Activated T-helper 2 cell treated with anti-CD3 and anti-CD28 coated beads, Interferon-gamma antibody, Interleukin-2, Interleukin-4, amounts not matched to agents 10 μg/mL and 5 μg/mL and 100 μg/mL, durations not matched to agents 14 hours and 24 hours and 36 hours (primary cell): ENCODE measurements at regions not wholly inside any gene's neighbourhood (a gene's known extent, or its start where the extent isn't known, plus 50 kb on each side); places are given as distances from the start of the nearest gene placed in this dataset.
"Not testable (repeated sequence)": the region's sequence is repeated elsewhere in the genome, so short reads cannot be mapped to it uniquely, and the experiment has no call there.

Experiments
- DNase-seq: peaks from one replicate; pipeline ENCODE4 v3.0.0; 2021; ENCODE audit warnings: low spot score
- H3K27ac Mint-ChIP-seq: one replicate; pipeline ENCODE4 v1.8.0; 2021; ENCODE audit warnings: mixed read lengths
- H3K27me3 Mint-ChIP-seq: one replicate; pipeline ENCODE4 v1.8.0; 2021; ENCODE audit warnings: low read depth, mixed read lengths
- H3K36me3 Mint-ChIP-seq: one replicate; pipeline ENCODE4 v1.8.0; 2021; ENCODE audit warnings: low read depth, mixed read lengths
- H3K4me1 Mint-ChIP-seq: one replicate; pipeline ENCODE4 v1.8.0; 2021; ENCODE audit warnings: low read depth, mixed read lengths
- H3K4me3 Mint-ChIP-seq: one replicate; pipeline ENCODE4 v1.8.0; 2021; ENCODE audit warnings: low read depth, mild to moderate bottlenecking, moderate library complexity, mixed read lengths
- H3K9me3 Mint-ChIP-seq: one replicate; pipeline ENCODE4 v1.8.0; 2021; ENCODE audit warnings: mixed read lengths
- intact Hi-C: fragments of 100-400 bp; cut with micrococcal nuclease; formaldehyde crosslinking; loops from one replicate; pipeline ENCODE4 v1.15.1; 2023

- no peak for DNase-seq
- no peaks in the 10 kb centered on the region for H3K4me1 Mint-ChIP-seq
- H3K36me3 Mint-ChIP-seq: no peaks in the 10 kb centered on the region
- intact Hi-C loops: loop anchor here (5.0 kb wide), 1 partner anchor 441 kb away; no protein-coding TSS in a partner anchor
- H3K27ac Mint-ChIP-seq: no peak overlapping the region
- H3K9me3 Mint-ChIP-seq: no peaks in the 10 kb centered on the region
- peaks cover 14% of the 10 kb centered on the region for H3K27me3 Mint-ChIP-seq
- H3K4me3 Mint-ChIP-seq: no peak overlapping the region
Measured at GRCh38 chr13:75202981-75203380, 279.0 kb downstream of the TBC1D4 start.

- H3K27me3 Mint-ChIP-seq: peaks cover 14% of the 10 kb centered on the region
- no peaks in the 10 kb centered on the region for H3K36me3 Mint-ChIP-seq
- H3K9me3 Mint-ChIP-seq: no peaks in the 10 kb centered on the region
- H3K27ac Mint-ChIP-seq: no peak overlapping the region
- intact Hi-C loops: no loop called here
- no peaks in the 10 kb centered on the region for H3K4me1 Mint-ChIP-seq
- H3K4me3 Mint-ChIP-seq: no peak overlapping the region
- DNase-seq: no peak
Measured at GRCh38 chr13:75197803-75198202, 284.2 kb downstream of the TBC1D4 start.

GRCh38 chr13:75196147-75196837 is 285.7 kb downstream of the TBC1D4 start:
- intact Hi-C loops: no loop called here
- Mint-ChIP-seq H3K27ac (no peak overlapping the region), H3K9me3 (no peaks in the 10 kb centered on the region), H3K36me3 (no peaks in the 10 kb centered on the region), H3K27me3 (peaks cover 14% of the 10 kb centered on the region), H3K4me3 (no peak overlapping the region), H3K4me1 (no peaks in the 10 kb centered on the region)
- no peak for DNase-seq

GRCh38 chr13:75195495-75196146 is 286.3 kb downstream of the TBC1D4 start:
- Mint-ChIP-seq H3K27me3 (peaks cover 12% of the 10 kb centered on the region), H3K27ac (no peak overlapping the region), H3K9me3 (no peaks in the 10 kb centered on the region), H3K4me3 (no peak overlapping the region), H3K4me1 (no peaks in the 10 kb centered on the region), H3K36me3 (no peaks in the 10 kb centered on the region)
- intact Hi-C loops: no loop called here
- no peak for DNase-seq

GRCh38 chr13:75194717-75195462 is 287.1 kb downstream of the TBC1D4 start:
- DNase-seq: no peak
- Mint-ChIP-seq H3K4me3 (no peak overlapping the region), H3K36me3 (no peaks in the 10 kb centered on the region), H3K4me1 (no peaks in the 10 kb centered on the region), H3K27me3 (peaks cover 12% of the 10 kb centered on the region), H3K27ac (no peak overlapping the region), H3K9me3 (no peaks in the 10 kb centered on the region)
- intact Hi-C loops: no loop called here

GRCh38 chr13:75186379-75186778 is 295.6 kb downstream of the TBC1D4 start:
- no peaks in the 10 kb centered on the region for H3K27me3 Mint-ChIP-seq
- no peaks in the 10 kb centered on the region for H3K9me3 Mint-ChIP-seq
- H3K36me3 Mint-ChIP-seq: no peaks in the 10 kb centered on the region
- DNase-seq: no peak
- H3K27ac Mint-ChIP-seq: no peak overlapping the region
- no peak overlapping the region for H3K4me3 Mint-ChIP-seq
- H3K4me1 Mint-ChIP-seq: no peaks in the 10 kb centered on the region
- intact Hi-C loops: no loop called here

GRCh38 chr13:75181906-75182305 is 300.1 kb downstream of the TBC1D4 start:
- Mint-ChIP-seq H3K36me3 (no peaks in the 10 kb centered on the region), H3K27ac (no peak overlapping the region), H3K4me1 (no peaks in the 10 kb centered on the region), H3K4me3 (no peak overlapping the region), H3K27me3 (no peaks in the 10 kb centered on the region), H3K9me3 (no peaks in the 10 kb centered on the region)
- DNase-seq: no peak
- intact Hi-C loops: no loop called here

- no peak overlapping the region for H3K4me3 Mint-ChIP-seq
- DNase-seq: no peak
- intact Hi-C loops: no loop called here
- H3K36me3 Mint-ChIP-seq: no peaks in the 10 kb centered on the region
- H3K27me3 Mint-ChIP-seq: no peaks in the 10 kb centered on the region
- no peaks in the 10 kb centered on the region for H3K4me1 Mint-ChIP-seq
- no peaks in the 10 kb centered on the region for H3K9me3 Mint-ChIP-seq
- H3K27ac Mint-ChIP-seq: no peak overlapping the region
Measured at GRCh38 chr13:75180805-75181455, 301.0 kb downstream of the TBC1D4 start.

GRCh38 chr13:75178436-75178835 is 303.5 kb downstream of the TBC1D4 start:
- intact Hi-C loops: no loop called here
- Mint-ChIP-seq H3K4me3 (no peak overlapping the region), H3K36me3 (no peaks in the 10 kb centered on the region), H3K27ac (no peak overlapping the region), H3K27me3 (no peaks in the 10 kb centered on the region), H3K4me1 (no peaks in the 10 kb centered on the region), H3K9me3 (no peaks in the 10 kb centered on the region)
- DNase-seq: no peak

GRCh38 chr13:75175575-75175974 is 306.4 kb downstream of the TBC1D4 start:
- intact Hi-C loops: no loop called here
- H3K27ac Mint-ChIP-seq: no peak overlapping the region
- H3K27me3 Mint-ChIP-seq: peaks cover 2% of the 10 kb centered on the region
- no peaks in the 10 kb centered on the region for H3K36me3 Mint-ChIP-seq
- no peak overlapping the region for H3K4me3 Mint-ChIP-seq
- DNase-seq: no peak
- H3K9me3 Mint-ChIP-seq: no peaks in the 10 kb centered on the region
- no peaks in the 10 kb centered on the region for H3K4me1 Mint-ChIP-seq

- H3K4me3 Mint-ChIP-seq, H3K27ac Mint-ChIP-seq, DNase-seq, H3K4me1 Mint-ChIP-seq, intact Hi-C loops, H3K36me3 Mint-ChIP-seq, H3K9me3 Mint-ChIP-seq, H3K27me3 Mint-ChIP-seq: not testable (repeated sequence)
Measured at GRCh38 chr13:75175097-75175496, 306.9 kb downstream of the TBC1D4 start.

GRCh38 chr13:75174481-75174880 is 307.5 kb downstream of the TBC1D4 start:
- H3K36me3 Mint-ChIP-seq: no peaks in the 10 kb centered on the region
- peaks cover 2% of the 10 kb centered on the region for H3K27me3 Mint-ChIP-seq
- no peak overlapping the region for H3K27ac Mint-ChIP-seq
- H3K4me1 Mint-ChIP-seq: no peaks in the 10 kb centered on the region
- H3K4me3 Mint-ChIP-seq: no peak overlapping the region
- DNase-seq: no peak
- no peaks in the 10 kb centered on the region for H3K9me3 Mint-ChIP-seq
- intact Hi-C loops: no loop called here
